Neural progenitor cell (in vitro differentiated cells): ENCODE measurements at regions not wholly inside any gene's neighbourhood (a gene's known extent, or its start where the extent isn't known, plus 50 kb on each side); places are given as distances from the start of the nearest gene placed in this dataset.

Source experiments
- EZH2 ChIP-seq: fragments of 200-600 bp; sonication (generic); IDR thresholded peaks from 2 replicates; pipeline ENCODE4 v1.6.1; 2017; ENCODE audit warnings: antibody characterized with exemption, mild to moderate bottlenecking, moderate library complexity
- TF ChIP-seq, protein P1 (sequence below): fragments of 200-600 bp; sonication (generic); IDR thresholded peaks from 2 replicates; pipeline ENCODE4 v1.5.1; 2017; ENCODE audit warnings: antibody characterized with exemption, mild to moderate bottlenecking

DNA sequence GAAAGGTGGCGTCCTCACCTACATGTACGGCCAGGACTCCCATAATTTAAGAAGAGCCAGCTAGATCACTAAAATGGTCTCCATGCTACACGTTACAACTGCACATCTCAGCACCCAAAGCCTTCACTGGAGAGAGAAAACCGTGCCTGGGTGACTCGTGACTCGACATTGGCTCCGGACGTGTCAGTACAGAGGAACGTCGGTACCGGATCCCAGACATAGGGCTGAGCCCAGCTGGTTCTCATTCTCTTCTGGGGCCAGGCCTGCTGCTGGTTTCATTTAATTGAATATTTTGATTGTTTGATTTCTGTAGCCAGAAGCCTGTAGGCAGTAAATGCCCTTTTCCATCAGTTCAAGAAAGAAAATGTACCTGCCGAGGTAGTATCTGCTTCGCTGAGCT is 93.1 kb downstream of the HHIPL2 start:
- TF ChIP-seq, protein P1, sequence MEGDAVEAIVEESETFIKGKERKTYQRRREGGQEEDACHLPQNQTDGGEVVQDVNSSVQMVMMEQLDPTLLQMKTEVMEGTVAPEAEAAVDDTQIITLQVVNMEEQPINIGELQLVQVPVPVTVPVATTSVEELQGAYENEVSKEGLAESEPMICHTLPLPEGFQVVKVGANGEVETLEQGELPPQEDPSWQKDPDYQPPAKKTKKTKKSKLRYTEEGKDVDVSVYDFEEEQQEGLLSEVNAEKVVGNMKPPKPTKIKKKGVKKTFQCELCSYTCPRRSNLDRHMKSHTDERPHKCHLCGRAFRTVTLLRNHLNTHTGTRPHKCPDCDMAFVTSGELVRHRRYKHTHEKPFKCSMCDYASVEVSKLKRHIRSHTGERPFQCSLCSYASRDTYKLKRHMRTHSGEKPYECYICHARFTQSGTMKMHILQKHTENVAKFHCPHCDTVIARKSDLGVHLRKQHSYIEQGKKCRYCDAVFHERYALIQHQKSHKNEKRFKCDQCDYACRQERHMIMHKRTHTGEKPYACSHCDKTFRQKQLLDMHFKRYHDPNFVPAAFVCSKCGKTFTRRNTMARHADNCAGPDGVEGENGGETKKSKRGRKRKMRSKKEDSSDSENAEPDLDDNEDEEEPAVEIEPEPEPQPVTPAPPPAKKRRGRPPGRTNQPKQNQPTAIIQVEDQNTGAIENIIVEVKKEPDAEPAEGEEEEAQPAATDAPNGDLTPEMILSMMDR: no peak
- no peak for TF ChIP-seq EZH2
